HL-60 (cell line): ENCODE measurements at regions not wholly inside any gene's neighbourhood (a gene's known extent, or its start where the extent isn't known, plus 50 kb on each side); places are given as distances from the start of the nearest gene placed in this dataset.

ENCODE experiments used
- DNase-seq, 2 experiments: peaks; one replicate each; pipeline ENCODE4 v3.0.0-alpha.2; 2010 to 2020; ENCODE audit warnings: low read depth in 1 of 2, low spot score in 1 of 2
- H3K27ac ChIP-seq: fragments of 250-450 bp; sonication (Bioruptor Pico); replicated peaks from 2 replicates; pipeline ENCODE4 v1.5.1; 2020; ENCODE audit warnings: mild to moderate bottlenecking, moderate library complexity
- H3K27me3 ChIP-seq: fragments of 250-450 bp; sonication (Bioruptor Pico); 2 replicates; pipeline ENCODE4 v1.5.1; 2021; ENCODE audit warnings: mild to moderate bottlenecking, moderate library complexity; ENCODE audit not compliant: insufficient read depth, poor library complexity, severe bottlenecking
- H3K4me3 ChIP-seq: replicated peaks from 2 replicates; pipeline ENCODE4 v1.5.1; 2011; ENCODE audit warnings: mild to moderate bottlenecking, control low read depth, low read length; ENCODE audit not compliant: insufficient read depth
- CTCF ChIP-seq: IDR thresholded peaks from one replicate; pipeline ENCODE4 v1.5.1; 2011; ENCODE audit warnings: low read length, control low read depth, inconsistent platforms; ENCODE audit not compliant: insufficient read depth
- GABPA ChIP-seq: IDR thresholded peaks from 2 replicates; pipeline ENCODE4 v1.6.1; 2012; ENCODE audit warnings: low read depth
- POLR2AphosphoS5 ChIP-seq: IDR thresholded peaks from 2 replicates; pipeline ENCODE4 v1.6.1; 2012; ENCODE audit warnings: low read depth
- SPI1 ChIP-seq: IDR thresholded peaks from 2 replicates; pipeline ENCODE4 v1.6.1; 2012; ENCODE audit warnings: low read depth, mild to moderate bottlenecking, borderline replicate concordance
- TF ChIP-seq, protein P1 (sequence below): IDR thresholded peaks from 2 replicates; pipeline ENCODE4 v1.6.1; 2012; ENCODE audit warnings: low read depth; ENCODE audit not compliant: insufficient replicate concordance

- no peak for DNase-seq
- TF ChIP-seq, protein P1, sequence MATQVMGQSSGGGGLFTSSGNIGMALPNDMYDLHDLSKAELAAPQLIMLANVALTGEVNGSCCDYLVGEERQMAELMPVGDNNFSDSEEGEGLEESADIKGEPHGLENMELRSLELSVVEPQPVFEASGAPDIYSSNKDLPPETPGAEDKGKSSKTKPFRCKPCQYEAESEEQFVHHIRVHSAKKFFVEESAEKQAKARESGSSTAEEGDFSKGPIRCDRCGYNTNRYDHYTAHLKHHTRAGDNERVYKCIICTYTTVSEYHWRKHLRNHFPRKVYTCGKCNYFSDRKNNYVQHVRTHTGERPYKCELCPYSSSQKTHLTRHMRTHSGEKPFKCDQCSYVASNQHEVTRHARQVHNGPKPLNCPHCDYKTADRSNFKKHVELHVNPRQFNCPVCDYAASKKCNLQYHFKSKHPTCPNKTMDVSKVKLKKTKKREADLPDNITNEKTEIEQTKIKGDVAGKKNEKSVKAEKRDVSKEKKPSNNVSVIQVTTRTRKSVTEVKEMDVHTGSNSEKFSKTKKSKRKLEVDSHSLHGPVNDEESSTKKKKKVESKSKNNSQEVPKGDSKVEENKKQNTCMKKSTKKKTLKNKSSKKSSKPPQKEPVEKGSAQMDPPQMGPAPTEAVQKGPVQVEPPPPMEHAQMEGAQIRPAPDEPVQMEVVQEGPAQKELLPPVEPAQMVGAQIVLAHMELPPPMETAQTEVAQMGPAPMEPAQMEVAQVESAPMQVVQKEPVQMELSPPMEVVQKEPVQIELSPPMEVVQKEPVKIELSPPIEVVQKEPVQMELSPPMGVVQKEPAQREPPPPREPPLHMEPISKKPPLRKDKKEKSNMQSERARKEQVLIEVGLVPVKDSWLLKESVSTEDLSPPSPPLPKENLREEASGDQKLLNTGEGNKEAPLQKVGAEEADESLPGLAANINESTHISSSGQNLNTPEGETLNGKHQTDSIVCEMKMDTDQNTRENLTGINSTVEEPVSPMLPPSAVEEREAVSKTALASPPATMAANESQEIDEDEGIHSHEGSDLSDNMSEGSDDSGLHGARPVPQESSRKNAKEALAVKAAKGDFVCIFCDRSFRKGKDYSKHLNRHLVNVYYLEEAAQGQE: no peak
- TF ChIP-seq POLR2AphosphoS5: no peak
- TF ChIP-seq CTCF: no peak
- no peak for TF ChIP-seq GABPA
- no peak for TF ChIP-seq SPI1
- no peak overlapping the region for H3K4me3 ChIP-seq
- H3K27me3 ChIP-seq: no peaks in the 10 kb centered on the region
- H3K27ac ChIP-seq: no peak overlapping the region
Observed at GRCh38 chr4:15213302-15213970, 211.2 kb downstream of the CPEB2 start.

DNA sequence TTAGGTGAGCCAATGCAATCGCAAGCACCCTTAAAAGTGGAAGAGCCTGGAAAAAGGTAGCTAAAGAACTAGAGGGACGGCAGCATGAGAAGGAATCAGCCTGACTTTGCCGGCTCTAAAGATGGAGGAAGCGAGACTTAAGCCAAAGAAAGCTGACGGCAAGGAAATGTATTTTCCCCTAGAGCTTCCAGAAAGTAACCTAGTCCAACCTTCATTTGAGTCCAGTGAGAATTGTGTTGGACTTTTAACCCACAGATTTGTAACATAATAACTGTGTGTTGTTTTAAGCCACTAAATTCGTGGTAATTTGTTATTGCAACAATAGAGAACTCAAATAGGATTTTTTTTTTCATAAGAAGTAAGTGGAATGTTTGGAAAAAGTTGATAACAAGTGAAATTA, 212.7 kb upstream of the C1QTNF7 start:
- no peak for DNase-seq
- H3K27ac ChIP-seq: no peak overlapping the region
- TF ChIP-seq SPI1 (no peak), GABPA (no peak), CTCF (no peak), POLR2AphosphoS5 (no peak)
- TF ChIP-seq, protein P1: no peak
- H3K4me3 ChIP-seq: no peak overlapping the region
- no peaks in the 10 kb centered on the region for H3K27me3 ChIP-seq

DNA sequence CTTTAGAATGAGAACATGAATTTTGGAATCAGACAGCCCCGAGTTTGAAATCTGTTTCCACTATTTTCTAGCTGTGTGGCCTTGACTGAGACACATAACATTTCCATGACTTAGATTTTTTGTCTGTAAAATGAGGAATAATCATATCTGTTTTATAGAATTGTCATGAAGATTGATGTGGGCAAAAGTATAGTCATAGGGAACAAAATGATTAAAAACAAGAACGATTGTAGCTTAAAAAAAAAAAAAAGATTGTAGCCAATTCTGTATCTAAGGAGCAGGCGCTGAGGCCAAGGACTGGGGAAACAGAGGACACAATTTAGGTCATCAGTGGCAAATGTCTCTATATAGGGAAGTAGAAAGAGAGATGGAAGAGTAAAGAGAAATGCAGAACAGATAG, 201.6 kb upstream of the C1QTNF7 start:
- H3K4me3 ChIP-seq: no peak overlapping the region
- no peak for DNase-seq
- H3K27ac ChIP-seq: no peak overlapping the region
- TF ChIP-seq SPI1 (no peak), GABPA (no peak), CTCF (no peak), POLR2AphosphoS5 (no peak)
- TF ChIP-seq, protein P1: no peak
- H3K27me3 ChIP-seq: no peaks in the 10 kb centered on the region
